IMR-90 (cell line): ENCODE measurements at regions not wholly inside any gene's neighbourhood (a gene's known extent, or its start where the extent isn't known, plus 50 kb on each side); places are given as distances from the start of the nearest gene placed in this dataset.

Source experiments
- ATAC-seq: fragments of 200-7000 bp; cut with Tn5 transposase; 2 replicates; pipeline ENCODE4 v1.9.1; 2020; ENCODE audit warnings: low read depth, mild to moderate bottlenecking, moderate library complexity
- BruUV-seq: library from RNA; stranded (reverse); fragments of 400-500 nt; replicated peaks from 2 replicates; lab custom pipeline; 2021; lab: Mats Ljungman, UMichigan
- CTCF ChIA-PET: fragments of 300-600 bp; formaldehyde crosslinking; extraction: SDS; loops from one replicate; lab custom pipeline; 2021; ENCODE audit warnings: antibody characterized with exemption; lab: Yijun Ruan, JAX
- POLR2A ChIA-PET: fragments of 300-600 bp; sonication (Branson Sonifier 250); formaldehyde crosslinking; loops from one replicate; lab custom pipeline; 2022; ENCODE audit warnings: antibody characterized with exemption; ENCODE audit not compliant: unreplicated experiment; lab: Charles Lee
- DNase-seq: peaks from one replicate; pipeline ENCODE4 v3.0.0; 2013
- H2AFZ ChIP-seq: replicated peaks from 2 replicates; pipeline ENCODE3; 2013; ENCODE audit warnings: low read length, mild to moderate bottlenecking; ENCODE audit not compliant: poor library complexity
- H2AK5ac ChIP-seq: 2 replicates; pipeline ENCODE4 v1.6.1; 2013; ENCODE audit warnings: low read depth, low read length, inconsistent platforms
- H2AK9ac ChIP-seq: replicated peaks from 2 replicates; pipeline ENCODE3; 2013; ENCODE audit warnings: mild to moderate bottlenecking, low read depth, low read length, moderate library complexity; ENCODE audit not compliant: poor library complexity
- H2BK120ac ChIP-seq: 2 replicates; pipeline ENCODE4 v1.6.1; 2013; ENCODE audit warnings: low read depth, low read length, inconsistent platforms
- H2BK15ac ChIP-seq: 3 replicates; pipeline ENCODE4 v1.6.1; 2013; ENCODE audit warnings: low read depth, low read length, inconsistent platforms
- H2BK20ac ChIP-seq: 2 replicates; pipeline ENCODE4 v1.6.1; 2013; ENCODE audit warnings: low read depth, mild to moderate bottlenecking, inconsistent platforms, low read length, moderate library complexity
- H2BK5ac ChIP-seq: 2 replicates; pipeline ENCODE4 v1.6.1; 2013; ENCODE audit warnings: mild to moderate bottlenecking, low read depth, low read length, inconsistent platforms; ENCODE audit not compliant: poor library complexity, severe bottlenecking
- H3K14ac ChIP-seq: replicated peaks from 2 replicates; pipeline ENCODE4 v1.6.1; 2013; ENCODE audit warnings: low read depth, low read length, inconsistent platforms
- H3K18ac ChIP-seq: 2 replicates; pipeline ENCODE4 v1.6.1; 2013; ENCODE audit warnings: low read depth, low read length, control low read depth
- H3K23ac ChIP-seq: 2 replicates; pipeline ENCODE4 v1.6.1; 2013; ENCODE audit warnings: low read depth, low read length, inconsistent platforms
- H3K27ac ChIP-seq: 2 replicates; pipeline ENCODE4 v1.5.1; 2013; ENCODE audit warnings: mild to moderate bottlenecking, control low read depth, low read length; ENCODE audit not compliant: insufficient read depth
- H3K27me3 ChIP-seq: 2 replicates; pipeline ENCODE4 v1.6.1; 2013; ENCODE audit warnings: low read length; ENCODE audit not compliant: control insufficient read depth, insufficient read depth
- H3K36me3 ChIP-seq: 2 replicates; pipeline ENCODE4 v1.6.1; 2013; ENCODE audit warnings: low read length, mixed read lengths; ENCODE audit not compliant: control insufficient read depth, insufficient read depth
- H3K4ac ChIP-seq: 2 replicates; pipeline ENCODE4 v1.6.1; 2013; ENCODE audit warnings: low read depth, low read length, inconsistent platforms
- H3K4me1 ChIP-seq: 2 replicates; pipeline ENCODE4 v1.6.1; 2013; ENCODE audit warnings: low read length, mixed read lengths; ENCODE audit not compliant: control insufficient read depth, insufficient read depth
- H3K4me2 ChIP-seq: 2 replicates; pipeline ENCODE4 v1.6.1; 2013; ENCODE audit warnings: low read depth, mild to moderate bottlenecking, control low read depth, low read length, moderate library complexity
- H3K4me3 ChIP-seq: 2 replicates; pipeline ENCODE4 v1.5.1; 2013; ENCODE audit warnings: low read depth, mild to moderate bottlenecking, control low read depth, low read length, moderate library complexity; ENCODE audit not compliant: insufficient read depth
- H3K56ac ChIP-seq: 2 replicates; pipeline ENCODE4 v1.6.1; 2013; ENCODE audit warnings: low read length, inconsistent platforms; ENCODE audit not compliant: insufficient read depth; ENCODE audit errors: extremely low read depth
- H3K79me1 ChIP-seq, 2 experiments: 2 replicates each; pipeline ENCODE4 v1.6.1; 2013; ENCODE audit warnings: low read length in 2 of 2, inconsistent platforms in 1 of 2, low read depth in 1 of 2
- H3K9ac ChIP-seq: 2 replicates; pipeline ENCODE4 v1.6.1; 2013; ENCODE audit warnings: low read depth, low read length, control low read depth
- H3K9me1 ChIP-seq: 2 replicates; pipeline ENCODE4 v1.6.1; 2013; ENCODE audit warnings: low read length, inconsistent platforms; ENCODE audit not compliant: insufficient read depth
- H3K9me3 ChIP-seq: 2 replicates; pipeline ENCODE4 v1.6.1; 2013; ENCODE audit warnings: low read length; ENCODE audit not compliant: control insufficient read depth, insufficient read depth
- H4K20me1 ChIP-seq: 2 replicates; pipeline ENCODE4 v1.6.1; 2013; ENCODE audit warnings: low read length, inconsistent platforms; ENCODE audit not compliant: insufficient read depth
- H4K5ac ChIP-seq: 2 replicates; pipeline ENCODE4 v1.6.1; 2013; ENCODE audit warnings: mild to moderate bottlenecking, low read depth, low read length, control low read depth
- H4K8ac ChIP-seq, 2 experiments: 2 replicates each; pipeline ENCODE4 v1.6.1; 2013; ENCODE audit warnings: low read depth in 2 of 2, low read length in 2 of 2, control low read depth in 1 of 2, inconsistent platforms in 1 of 2
- H4K91ac ChIP-seq: 2 replicates; pipeline ENCODE4 v1.6.1; 2013; ENCODE audit warnings: low read depth, low read length, inconsistent platforms; ENCODE audit not compliant: insufficient read depth
- BHLHE40 ChIP-seq: fragments of 150-350 bp; IDR thresholded peaks from 2 replicates; pipeline ENCODE4 v1.6.1; 2016; ENCODE audit warnings: mild to moderate bottlenecking, low read depth, low read length
- CEBPB ChIP-seq: IDR thresholded peaks from 2 replicates; pipeline ENCODE4 v1.6.1; 2012; ENCODE audit warnings: low read depth, low read length, improper control_type of control experiment
- CHD1 ChIP-seq: IDR thresholded peaks from 2 replicates; pipeline ENCODE4 v1.6.1; 2012; ENCODE audit warnings: low read depth, low read length, improper control_type of control experiment
- FOS ChIP-seq: fragments of 150-350 bp; IDR thresholded peaks from 2 replicates; pipeline ENCODE4 v1.6.1; 2016; ENCODE audit warnings: low read depth, low read length
- MAFK ChIP-seq: IDR thresholded peaks from 2 replicates; pipeline ENCODE4 v1.6.1; 2012; ENCODE audit warnings: low read depth, low read length, improper control_type of control experiment
- MAZ ChIP-seq: IDR thresholded peaks from 2 replicates; pipeline ENCODE4 v1.6.1; 2012; ENCODE audit warnings: low read depth, mild to moderate bottlenecking, low read length, improper control_type of control experiment, moderate library complexity, borderline replicate concordance
- MXI1 ChIP-seq: IDR thresholded peaks from 2 replicates; pipeline ENCODE4 v1.6.1; 2012; ENCODE audit warnings: low read depth, mild to moderate bottlenecking, low read length, moderate library complexity, borderline replicate concordance
- NFE2L2 ChIP-seq: fragments of 150-350 bp; IDR thresholded peaks from 2 replicates; pipeline ENCODE4 v1.6.1; 2016; ENCODE audit warnings: low read depth, mild to moderate bottlenecking, low read length
- POLR2A ChIP-seq: IDR thresholded peaks from 2 replicates; pipeline ENCODE4 v1.6.1; 2012; ENCODE audit warnings: mild to moderate bottlenecking, low read depth, low read length
- RAD21 ChIP-seq: IDR thresholded peaks from 2 replicates; pipeline ENCODE4 v1.6.1; 2012; ENCODE audit warnings: low read length, improper control_type of control experiment
- RCOR1 ChIP-seq: IDR thresholded peaks from 2 replicates; pipeline ENCODE4 v1.6.1; 2012; ENCODE audit warnings: mild to moderate bottlenecking, low read length, improper control_type of control experiment; ENCODE audit not compliant: insufficient replicate concordance
- RFX5 ChIP-seq: IDR thresholded peaks from 2 replicates; pipeline ENCODE4 v1.8.0; 2012; ENCODE audit warnings: low read depth, mild to moderate bottlenecking, low read length, moderate library complexity
- SMC3 ChIP-seq: fragments of 150-350 bp; IDR thresholded peaks from 2 replicates; pipeline ENCODE4 v1.6.1; 2016; ENCODE audit warnings: low read depth, mild to moderate bottlenecking, antibody characterized with exemption, low read length, moderate library complexity
- WGBS, 2 experiments: methylation state at CpG; one replicate each; pipeline versions ENCODE4 v1.1.5 to v1.1.7; 2013; ENCODE audit warnings: missing lambda C conversion rate in 2 of 2; ENCODE audit not compliant: insufficient read length in 1 of 2; ENCODE audit errors: extremely low coverage in 2 of 2; 5-methylcytosine and 5-hydroxymethylcytosine counted together
- dilution Hi-C: fragments of 300-500 bp; cut with HindIII; formaldehyde crosslinking; loops from one replicate; pipeline ENCODE4 v1.14.3; 2018; ENCODE audit warnings: low sequenced_read_pairs; ENCODE audit not compliant: unreplicated experiment
- in situ Hi-C: fragments of 300-500 bp; cut with MboI; formaldehyde crosslinking; loops from 3 replicates; pipeline ENCODE4 v1.14.3; 2019; ENCODE audit warnings: low sequenced_read_pairs, inconsistent platforms, mixed read lengths
- intact Hi-C: fragments of 100-400 bp; cut with micrococcal nuclease; formaldehyde crosslinking; loops from 2 replicates; pipeline ENCODE4 v1.10.0; 2022
- TF ChIP-seq, protein P1 (sequence below): conservative IDR thresholded peaks from 2 replicates; pipeline ENCODE4 v1.5.1; 2012; ENCODE audit warnings: mild to moderate bottlenecking, low read depth, low read length, improper control_type of control experiment
- TF ChIP-seq, protein P2 (sequence below): fragments of 150-350 bp; IDR thresholded peaks from 2 replicates; pipeline ENCODE4 v1.6.1; 2017; ENCODE audit warnings: mild to moderate bottlenecking, antibody characterized with exemption, low read length, low read depth
- TF ChIP-seq, protein P3 (sequence below): fragments of 150-350 bp; IDR thresholded peaks from 2 replicates; pipeline ENCODE4 v1.6.1; 2016; ENCODE audit warnings: low read depth, mild to moderate bottlenecking, low read length, moderate library complexity, borderline replicate concordance

DNA sequence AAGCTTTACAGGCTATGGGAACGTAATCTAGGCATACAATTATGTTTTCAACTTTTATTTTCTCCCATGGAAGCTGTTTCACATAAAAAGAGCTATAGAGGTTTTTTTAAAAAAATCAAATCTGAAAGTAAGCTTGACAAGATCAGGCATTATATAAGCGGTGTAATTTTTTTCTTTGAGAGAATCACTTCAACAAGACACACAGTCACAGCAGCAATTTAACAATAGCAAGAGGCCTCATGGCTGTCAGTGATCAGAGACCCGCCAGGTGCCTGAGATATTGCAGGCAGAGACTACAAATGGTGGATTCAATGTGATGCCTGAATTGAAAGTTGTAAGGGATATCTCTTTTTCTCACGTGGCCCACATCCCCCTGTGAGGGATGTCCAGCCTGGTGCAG, 270.5 kb upstream of the TBC1D5 start:
- no peak overlapping the region for H2BK20ac ChIP-seq
- no peak overlapping the region for H4K8ac ChIP-seq
- H3K9me1 ChIP-seq = no peaks in the 10 kb centered on the region
- H4K91ac ChIP-seq = no peak overlapping the region
- H3K4me1 ChIP-seq = no peaks in the 10 kb centered on the region
- H3K56ac ChIP-seq = no peak overlapping the region
- no peaks in the 10 kb centered on the region for H3K27me3 ChIP-seq
- no TSS peak for BruUV-seq
- no peak overlapping the region for H3K23ac ChIP-seq
- H2BK15ac ChIP-seq = no peak overlapping the region
- H3K18ac ChIP-seq = no peak overlapping the region
- H3K14ac ChIP-seq = no peak overlapping the region
- ATAC-seq = no peak
- no peak overlapping the region for H3K4me3 ChIP-seq
- no peak overlapping the region for H2BK5ac ChIP-seq
- no peak for DNase-seq
- no peaks in the 10 kb centered on the region for H3K79me1 ChIP-seq
- dilution Hi-C loops = no loop called here
- no peaks in the 10 kb centered on the region for H3K36me3 ChIP-seq
- no peak overlapping the region for H3K27ac ChIP-seq
- no CpG with 5 or more reads among the region's 4 CpGs for WGBS, 2 experiments
- no peak overlapping the region for H2AFZ ChIP-seq
- ChIA-PET CTCF (no interaction called here), POLR2A (no interaction called here)
- intact Hi-C loops = no loop called here
- no peak overlapping the region for H2AK9ac ChIP-seq
- H3K9ac ChIP-seq = no peak overlapping the region
- TF ChIP-seq CEBPB (no peak), MAFK (no peak), CHD1 (no peak), POLR2A (no peak), RCOR1 (no peak), RAD21 (no peak), RFX5 (no peak), BHLHE40 (no peak), MAZ (no peak), SMC3 (no peak), MXI1 (no peak), NFE2L2 (no peak), FOS (no peak)
- TF ChIP-seq, protein P1, sequence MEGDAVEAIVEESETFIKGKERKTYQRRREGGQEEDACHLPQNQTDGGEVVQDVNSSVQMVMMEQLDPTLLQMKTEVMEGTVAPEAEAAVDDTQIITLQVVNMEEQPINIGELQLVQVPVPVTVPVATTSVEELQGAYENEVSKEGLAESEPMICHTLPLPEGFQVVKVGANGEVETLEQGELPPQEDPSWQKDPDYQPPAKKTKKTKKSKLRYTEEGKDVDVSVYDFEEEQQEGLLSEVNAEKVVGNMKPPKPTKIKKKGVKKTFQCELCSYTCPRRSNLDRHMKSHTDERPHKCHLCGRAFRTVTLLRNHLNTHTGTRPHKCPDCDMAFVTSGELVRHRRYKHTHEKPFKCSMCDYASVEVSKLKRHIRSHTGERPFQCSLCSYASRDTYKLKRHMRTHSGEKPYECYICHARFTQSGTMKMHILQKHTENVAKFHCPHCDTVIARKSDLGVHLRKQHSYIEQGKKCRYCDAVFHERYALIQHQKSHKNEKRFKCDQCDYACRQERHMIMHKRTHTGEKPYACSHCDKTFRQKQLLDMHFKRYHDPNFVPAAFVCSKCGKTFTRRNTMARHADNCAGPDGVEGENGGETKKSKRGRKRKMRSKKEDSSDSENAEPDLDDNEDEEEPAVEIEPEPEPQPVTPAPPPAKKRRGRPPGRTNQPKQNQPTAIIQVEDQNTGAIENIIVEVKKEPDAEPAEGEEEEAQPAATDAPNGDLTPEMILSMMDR = no peak
- TF ChIP-seq, protein P2, sequence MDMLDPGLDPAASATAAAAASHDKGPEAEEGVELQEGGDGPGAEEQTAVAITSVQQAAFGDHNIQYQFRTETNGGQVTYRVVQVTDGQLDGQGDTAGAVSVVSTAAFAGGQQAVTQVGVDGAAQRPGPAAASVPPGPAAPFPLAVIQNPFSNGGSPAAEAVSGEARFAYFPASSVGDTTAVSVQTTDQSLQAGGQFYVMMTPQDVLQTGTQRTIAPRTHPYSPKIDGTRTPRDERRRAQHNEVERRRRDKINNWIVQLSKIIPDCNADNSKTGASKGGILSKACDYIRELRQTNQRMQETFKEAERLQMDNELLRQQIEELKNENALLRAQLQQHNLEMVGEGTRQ = no peak
- TF ChIP-seq, protein P3, sequence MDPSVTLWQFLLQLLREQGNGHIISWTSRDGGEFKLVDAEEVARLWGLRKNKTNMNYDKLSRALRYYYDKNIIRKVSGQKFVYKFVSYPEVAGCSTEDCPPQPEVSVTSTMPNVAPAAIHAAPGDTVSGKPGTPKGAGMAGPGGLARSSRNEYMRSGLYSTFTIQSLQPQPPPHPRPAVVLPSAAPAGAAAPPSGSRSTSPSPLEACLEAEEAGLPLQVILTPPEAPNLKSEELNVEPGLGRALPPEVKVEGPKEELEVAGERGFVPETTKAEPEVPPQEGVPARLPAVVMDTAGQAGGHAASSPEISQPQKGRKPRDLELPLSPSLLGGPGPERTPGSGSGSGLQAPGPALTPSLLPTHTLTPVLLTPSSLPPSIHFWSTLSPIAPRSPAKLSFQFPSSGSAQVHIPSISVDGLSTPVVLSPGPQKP = no peak
- no peaks in the 10 kb centered on the region for H4K20me1 ChIP-seq
- no peaks in the 10 kb centered on the region for H3K9me3 ChIP-seq
- H2BK120ac ChIP-seq = no peak overlapping the region
- H3K4me2 ChIP-seq = no peak overlapping the region
- in situ Hi-C loops = no loop called here
- H4K5ac ChIP-seq = no peak overlapping the region
- H3K4ac ChIP-seq = no peak overlapping the region
- H2AK5ac ChIP-seq = no peak overlapping the region
